Activated gamma-delta T cell treated with Interleukin-2 at 50 U/mL for 16 hours (primary cell): ENCODE measurements at regions not wholly inside any gene's neighbourhood (a gene's known extent, or its start where the extent isn't known, plus 50 kb on each side); places are given as distances from the start of the nearest gene placed in this dataset.

Source experiments
- DNase-seq: peaks from one replicate; pipeline ENCODE4 v3.0.0-alpha.2; 2020

DNA sequence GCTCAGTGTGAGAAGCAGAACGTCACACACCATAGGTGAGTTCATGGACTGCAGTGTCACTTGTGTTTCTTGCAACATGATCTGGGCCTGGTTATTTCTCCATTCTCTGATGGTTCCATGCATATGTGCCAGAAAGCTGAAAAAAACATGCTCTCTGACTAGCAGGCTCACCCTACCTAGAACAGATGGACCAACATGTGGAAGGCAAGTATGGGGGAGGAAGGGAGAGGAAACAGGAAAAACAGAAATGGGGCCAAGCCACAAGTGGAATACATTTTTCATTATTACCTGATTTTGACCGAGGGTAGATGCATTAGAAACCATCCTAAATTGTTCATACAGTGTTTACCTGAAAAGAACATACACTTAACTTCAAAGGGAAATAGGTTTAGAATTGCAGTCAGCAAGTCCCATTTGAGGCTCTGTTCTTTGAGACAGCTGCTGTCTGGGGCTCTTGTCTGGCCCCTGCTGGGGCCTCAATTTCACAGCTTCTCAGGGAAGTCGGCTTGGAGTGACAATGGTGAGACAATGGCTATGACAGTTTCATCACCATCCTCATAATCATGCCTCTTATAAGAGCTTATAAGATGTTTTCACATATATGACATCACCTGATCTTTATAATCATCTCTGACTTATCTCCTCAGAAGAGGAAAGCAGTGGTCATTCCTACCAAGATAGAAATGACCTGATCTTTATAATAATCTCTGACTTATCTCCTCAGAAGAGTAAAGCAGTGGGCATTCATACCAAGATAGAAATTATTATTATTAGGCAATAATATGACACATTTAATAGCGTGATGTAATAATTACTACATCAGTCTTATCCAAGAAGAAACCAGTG, 327.3 kb downstream of the SIPA1L2 start:
- DNase-seq: no peak

DNA sequence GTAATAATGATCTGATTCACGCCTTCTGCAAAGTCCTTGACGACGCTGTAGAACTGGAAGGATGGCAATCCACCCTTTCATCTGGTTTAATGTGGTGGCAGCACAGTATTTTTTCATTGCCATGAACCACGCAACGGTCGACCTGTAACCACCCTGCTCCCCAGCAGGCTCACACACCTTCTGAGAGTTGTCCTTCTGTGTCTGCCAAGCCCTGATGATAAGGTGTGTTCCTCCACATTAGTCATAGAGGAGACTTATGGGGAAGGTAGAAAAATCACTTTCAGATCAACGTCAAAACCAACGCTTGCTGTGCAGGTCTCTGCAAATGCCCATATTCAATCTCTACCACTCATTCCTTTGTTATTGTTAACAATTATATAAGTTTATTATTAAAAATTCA, 328.7 kb downstream of the SIPA1L2 start:
- no peak for DNase-seq

DNA sequence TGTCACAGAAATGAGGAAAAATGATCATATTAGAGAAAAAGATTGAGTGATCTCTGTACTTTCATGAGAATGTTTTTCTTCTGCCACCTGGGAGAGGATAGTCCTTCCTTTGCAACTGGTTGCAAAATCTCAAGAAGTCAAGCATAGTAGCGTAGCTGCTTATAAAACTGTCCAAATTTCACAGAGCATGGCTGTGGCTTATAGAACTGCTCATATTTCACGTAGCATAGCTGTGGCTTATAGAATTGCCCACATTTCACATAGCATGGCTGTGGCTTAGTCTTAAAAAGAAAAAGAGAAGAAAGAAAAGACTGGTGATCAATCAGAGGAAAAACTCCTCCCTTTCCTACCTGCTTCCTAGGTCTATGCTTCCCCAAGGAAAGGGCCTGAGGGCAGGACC, 329.5 kb downstream of the SIPA1L2 start:
- DNase-seq: no peak

DNA sequence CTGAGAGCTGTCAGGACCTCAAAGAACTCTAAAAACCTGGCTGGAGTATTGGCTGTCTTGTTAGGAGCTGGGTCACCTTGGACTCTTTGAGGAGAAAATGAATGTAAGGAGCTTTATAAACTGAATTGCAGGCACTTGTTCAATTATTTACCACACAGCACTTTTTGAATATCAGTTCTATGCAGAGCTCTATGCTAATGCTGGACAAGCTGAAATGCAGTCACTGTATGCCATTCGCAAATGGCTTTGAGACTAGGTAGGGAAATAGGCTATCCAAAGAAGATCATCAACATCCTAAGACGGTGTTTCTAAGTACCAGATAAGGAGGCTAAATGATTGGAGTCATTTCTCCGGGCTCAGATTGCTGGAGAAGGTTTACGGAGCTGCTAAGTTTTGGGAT, 333.5 kb downstream of the SIPA1L2 start:
- DNase-seq: no peak

DNA sequence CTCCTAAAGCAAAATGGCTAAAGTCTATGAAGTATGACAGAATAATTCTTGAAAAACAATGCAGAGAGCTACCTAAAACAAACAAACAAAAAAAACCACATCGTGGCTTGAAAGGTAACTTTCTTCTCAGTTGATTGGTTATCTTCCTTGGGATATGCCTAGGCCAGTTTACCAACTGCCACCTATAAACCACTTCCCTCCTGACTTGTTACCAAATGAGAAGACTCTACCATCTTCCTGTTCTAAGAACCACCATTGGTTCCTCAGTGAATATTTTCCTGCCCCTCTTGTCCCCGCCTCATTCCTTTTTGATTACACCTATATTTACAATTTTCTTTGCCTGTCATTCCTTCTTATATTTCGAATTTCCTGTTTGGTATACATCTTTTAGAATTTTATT, 336.6 kb downstream of the SIPA1L2 start:
- DNase-seq: no peak

DNA sequence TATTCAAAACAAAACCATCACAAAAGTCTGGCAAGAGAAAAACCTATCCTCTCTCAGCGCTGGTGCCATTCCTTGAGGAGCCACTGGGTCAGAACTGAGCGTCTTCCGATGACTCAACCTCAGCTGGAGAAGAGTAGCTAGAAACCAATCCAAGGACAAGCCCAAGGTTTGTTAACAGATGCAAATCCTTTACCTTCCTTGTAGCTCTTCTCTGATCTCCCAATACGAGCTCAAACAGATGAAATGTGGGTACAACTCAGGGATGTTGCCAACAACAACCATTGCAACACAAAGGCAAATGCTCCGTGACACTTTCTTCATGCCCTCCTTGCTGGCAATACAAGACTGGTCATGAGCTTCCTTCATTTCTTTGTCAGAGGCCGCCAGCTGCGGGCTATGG, 337.1 kb downstream of the SIPA1L2 start:
- DNase-seq: no peak

DNA sequence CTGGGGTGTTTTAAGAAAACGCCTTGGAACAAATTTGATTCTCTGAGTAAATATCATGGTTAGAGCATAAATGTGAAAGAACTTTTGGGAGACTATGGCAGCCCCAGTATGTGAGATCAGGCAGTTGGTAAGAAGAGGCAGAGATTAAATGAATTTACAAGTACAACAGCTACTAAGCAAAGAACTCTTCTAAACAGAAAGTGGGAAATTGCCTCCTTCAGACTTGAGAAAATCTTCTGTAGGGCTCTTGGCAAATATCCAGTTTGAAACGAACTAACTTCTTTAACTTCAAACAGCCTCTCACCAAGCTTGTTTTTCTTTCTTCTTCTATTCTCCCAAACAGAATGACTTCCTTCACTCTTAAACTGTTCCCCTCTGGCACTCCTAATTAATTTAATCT, 337.7 kb downstream of the SIPA1L2 start:
- no peak for DNase-seq

DNA sequence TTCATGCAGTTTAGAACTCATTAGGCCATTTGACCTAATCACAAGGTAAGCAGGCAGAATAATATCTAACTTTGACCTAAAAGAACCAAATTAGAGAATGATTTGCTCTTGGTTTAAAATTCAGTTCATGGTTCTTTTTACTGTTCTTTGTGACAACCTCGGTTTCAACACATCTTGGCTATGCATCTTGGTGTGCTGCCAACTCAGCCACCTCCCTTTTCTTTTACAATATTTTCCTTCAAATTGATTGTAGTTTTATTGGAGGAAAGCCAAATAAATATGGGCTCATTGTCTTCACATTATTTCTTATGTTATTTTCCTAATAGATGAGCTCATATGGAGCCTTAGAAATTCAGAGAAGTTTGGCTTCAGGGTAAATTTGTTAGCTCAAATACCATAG, 338.3 kb downstream of the SIPA1L2 start:
- no peak for DNase-seq

DNA sequence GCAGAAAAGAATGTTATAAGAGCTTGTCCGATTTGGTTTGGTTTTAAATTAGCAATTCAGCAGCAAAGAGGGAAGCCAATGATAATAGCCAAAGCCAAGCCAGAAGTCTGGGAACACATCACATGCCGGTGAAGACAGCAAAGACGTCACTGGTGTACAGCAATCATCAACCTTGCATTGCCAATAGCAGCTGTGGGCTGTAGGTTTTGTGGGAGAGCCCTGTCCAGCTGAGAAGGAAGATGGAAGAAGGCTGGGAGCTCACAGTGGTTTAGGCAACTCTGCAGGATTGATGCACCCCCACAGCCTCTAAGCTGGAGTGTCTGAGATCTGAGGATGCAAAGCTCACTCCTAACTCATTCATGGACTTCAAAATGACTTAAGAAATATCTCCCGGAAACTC, 338.7 kb downstream of the SIPA1L2 start:
- no peak for DNase-seq

DNA sequence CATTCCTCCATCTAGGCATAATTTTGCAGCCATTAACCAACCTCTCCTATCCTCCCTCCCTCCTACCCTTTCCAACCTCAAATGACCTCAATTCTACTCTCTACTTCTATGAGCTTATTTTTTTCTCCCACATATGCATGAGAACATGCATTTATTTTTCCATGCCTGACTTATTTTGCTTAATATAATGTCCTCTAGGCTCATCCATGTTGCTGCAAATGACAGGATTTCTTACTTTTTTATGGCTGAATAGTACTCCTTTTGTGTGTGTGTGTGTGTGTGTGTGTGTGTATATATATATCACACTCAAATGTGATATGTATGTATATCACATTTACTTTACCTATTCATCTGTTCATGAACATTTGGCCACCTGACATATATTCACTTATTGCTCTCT, 339.4 kb downstream of the SIPA1L2 start:
- no peak for DNase-seq

DNA sequence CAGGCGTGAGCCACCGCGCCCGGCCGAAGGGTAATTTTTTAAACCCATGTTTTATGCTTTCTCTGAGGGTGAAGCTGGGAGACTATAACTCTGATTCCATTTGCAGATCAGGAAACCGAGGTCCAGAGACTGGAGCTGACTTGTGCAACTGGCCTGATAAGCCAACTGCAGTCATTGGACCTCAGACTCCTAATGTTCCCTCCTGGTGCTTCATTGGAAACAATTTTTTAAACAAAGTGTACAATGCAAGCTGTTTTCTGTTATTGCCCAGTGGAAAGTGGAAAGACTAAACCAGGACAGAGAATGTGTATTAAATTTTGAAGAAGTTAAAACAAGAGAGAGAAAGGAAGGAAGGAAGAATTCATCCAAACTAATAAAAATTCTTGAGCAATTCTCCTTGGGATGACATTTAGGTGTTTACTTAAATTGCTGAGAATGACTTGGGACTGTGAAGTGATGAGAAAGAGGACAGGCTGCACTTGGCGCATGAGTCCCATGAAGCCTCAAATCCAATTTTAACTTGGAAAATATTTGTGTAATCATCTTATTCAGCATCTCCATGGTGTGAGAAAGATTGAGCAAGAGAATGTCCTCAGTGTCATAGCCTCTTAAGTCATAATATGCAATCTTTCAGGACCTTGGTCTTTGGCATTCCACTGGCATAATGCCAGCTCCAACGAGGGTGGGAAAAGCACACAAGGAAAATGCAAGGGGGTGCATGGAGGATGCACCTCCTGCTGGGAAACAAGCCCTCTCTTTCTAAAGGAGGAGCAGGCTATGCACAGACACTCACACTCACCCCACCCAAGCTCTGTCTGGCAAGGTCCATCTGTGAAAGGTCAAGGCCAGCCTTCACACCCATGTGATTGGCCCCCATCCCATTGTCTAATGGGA, 342.0 kb downstream of the SIPA1L2 start:
- no peak for DNase-seq

DNA sequence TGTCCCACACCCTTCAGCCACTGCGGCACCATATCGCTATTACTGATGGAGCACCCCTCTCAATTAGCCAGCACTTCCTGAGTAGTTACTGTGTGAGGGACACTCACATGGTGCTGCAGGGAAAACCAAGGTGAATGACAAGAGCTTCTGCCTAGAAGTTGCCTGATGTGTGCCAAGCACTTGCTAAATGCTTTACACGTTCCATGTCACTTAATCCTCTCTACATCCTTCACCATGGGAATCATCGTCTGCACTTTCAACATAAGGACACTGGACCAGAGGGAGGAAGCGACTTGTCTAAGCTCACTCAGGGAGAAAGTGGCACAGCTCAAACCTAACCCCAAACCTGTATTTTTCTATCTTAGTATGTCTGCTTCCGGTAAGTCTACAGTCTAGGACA, 344.8 kb downstream of the SIPA1L2 start:
- DNase-seq: no peak

DNA sequence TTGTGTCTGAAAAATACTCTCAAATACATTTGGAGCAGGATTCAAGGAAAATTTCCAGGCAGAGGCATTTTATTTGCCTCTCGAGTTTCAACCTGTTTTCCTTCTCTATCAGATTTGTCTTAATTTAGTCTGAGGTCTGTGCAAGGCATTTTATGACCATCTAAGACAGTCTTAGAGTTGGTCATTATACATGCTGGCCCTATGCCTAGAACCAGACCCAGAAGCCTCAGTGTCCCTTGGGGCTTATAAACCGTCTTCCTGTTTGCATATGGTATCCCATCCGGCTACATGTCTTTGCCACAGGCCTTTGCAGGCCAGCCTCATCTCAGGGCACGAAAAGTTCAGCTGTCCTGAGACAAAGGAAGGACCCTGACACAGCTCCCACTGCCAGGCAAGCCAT, 346.1 kb downstream of the SIPA1L2 start:
- no peak for DNase-seq

DNA sequence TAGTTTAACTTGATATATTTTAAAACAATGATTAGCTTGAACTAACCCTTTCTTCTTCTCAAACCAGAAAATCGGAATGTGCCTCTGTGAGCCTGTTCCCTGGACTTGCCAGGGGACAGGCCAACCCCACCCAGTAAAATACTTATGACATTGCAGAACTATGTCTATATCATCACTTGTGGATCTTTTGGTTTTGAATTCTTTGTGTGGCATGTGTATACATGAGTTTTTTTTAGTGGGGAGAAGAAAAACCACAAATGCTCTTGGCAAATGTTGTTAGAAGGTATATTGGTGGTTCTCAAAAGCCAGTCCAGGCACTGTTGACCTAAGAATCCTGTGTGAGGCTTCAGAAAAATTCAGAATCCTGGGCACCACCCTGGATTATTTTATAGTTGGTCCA, 347.4 kb downstream of the SIPA1L2 start:
- no peak for DNase-seq

DNA sequence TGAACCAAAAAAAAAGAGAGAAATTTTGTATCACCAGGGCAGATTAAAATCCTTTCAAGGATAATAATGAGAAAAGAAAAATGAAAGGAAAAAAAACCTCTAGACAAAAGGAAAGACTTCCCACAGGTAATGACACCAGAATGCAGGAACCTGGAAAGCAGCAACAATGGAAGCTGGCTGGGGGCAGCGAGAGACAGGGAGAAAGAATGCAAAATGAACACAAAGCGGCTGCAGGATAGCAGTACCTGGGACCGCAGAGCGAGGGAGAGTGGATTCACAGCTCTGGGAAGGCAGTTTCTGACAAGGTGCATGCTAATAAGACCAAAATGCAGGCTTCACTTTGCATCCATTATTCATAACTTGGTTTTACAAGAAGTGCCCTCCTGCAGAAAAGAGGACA, 349.0 kb downstream of the SIPA1L2 start:
- DNase-seq: no peak

DNA sequence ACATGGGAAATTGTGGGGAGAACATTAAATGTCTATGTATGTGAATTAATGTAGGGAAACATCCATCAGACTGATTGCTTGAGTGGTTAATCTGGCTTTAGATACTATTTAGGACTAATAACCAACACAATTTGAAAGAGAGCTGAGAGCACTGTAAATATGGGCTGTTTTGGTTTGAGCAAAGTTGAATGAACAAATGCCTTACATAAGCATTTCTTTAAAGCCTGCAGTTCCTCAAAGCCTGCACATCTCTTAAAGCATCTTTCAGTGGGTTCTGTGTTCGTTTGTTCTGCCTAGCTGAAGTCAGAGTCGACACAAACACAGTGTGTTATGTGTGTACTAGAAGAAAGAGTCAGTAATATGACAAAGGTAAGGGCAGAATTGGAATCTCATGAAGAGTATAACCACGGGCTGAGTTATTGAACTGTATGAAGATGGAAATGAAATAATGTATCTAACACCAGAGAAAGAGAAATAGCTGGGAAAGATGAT, 350.0 kb downstream of the SIPA1L2 start:
- no peak for DNase-seq

DNA sequence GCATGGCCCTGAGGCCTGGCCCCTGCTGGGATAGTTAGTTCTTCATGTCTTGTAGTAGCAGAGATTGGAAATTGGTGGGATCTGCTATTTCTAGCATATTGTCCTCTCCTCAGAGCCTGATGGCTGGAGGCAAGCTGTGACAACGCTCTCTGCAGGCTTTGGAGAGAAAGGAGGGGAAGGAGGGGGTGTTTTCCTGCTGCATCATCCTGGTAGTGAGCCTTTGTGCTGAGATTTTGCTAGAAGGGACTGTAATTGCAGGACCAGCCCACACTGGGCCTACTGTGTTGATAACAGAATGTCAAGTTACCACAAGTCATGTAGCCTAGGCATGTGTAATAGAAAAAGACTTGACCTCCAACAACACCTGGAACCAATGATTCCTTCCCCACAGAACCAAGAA, 351.0 kb downstream of the SIPA1L2 start:
- no peak for DNase-seq

DNA sequence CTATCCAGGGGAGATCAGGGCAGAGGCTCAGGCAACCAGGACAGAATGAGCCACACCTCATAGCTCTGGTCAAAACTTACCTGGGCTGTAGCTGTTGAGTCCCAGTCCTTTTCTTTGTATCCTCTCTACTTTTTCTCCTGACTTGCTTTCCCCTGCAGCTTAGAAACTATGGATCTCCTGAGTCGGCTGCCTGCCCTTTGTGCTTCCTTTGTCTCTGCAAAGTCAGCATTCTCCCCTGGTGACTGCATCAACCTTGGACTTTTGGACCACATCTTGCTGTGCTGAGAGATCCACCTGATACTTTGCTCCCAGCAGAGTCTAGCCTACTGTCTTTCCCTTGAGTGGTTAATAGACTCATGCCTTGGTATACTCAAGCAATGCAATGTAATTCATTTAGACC, 353.3 kb downstream of the SIPA1L2 start:
- no peak for DNase-seq

DNA sequence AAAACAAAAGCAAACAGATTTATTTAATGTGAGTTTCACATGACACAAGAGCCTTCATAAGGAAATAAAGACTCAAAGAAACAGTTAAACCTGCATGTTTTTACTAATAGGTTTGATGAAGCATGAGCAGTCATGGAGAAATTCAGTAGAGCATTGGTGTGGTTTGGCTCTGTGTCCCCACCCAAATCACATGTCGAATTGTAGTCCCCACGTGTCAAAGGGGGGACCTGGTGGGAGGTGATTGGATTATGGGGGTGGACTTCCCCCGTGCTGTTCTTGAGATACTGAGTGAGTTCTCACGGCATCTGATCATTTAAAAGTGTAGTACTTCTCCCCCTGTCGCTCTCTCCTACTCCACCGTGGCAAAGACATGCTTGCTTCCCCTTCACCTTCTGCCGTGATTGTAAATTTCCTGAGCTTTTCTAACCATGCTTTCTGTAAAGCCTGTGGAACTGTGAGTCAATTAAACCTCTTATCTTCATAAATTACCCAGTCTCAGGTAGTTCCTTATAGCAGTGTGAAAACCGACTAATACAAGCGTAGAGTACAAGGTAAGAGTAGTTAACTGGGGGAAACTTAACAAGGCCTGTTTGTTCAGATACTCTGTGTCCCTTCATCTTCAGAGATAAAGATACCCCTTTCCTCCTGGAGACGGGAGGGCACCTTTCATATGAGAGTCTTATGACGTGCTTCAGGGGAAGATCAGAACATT, 354.8 kb downstream of the SIPA1L2 start:
- DNase-seq: no peak

DNA sequence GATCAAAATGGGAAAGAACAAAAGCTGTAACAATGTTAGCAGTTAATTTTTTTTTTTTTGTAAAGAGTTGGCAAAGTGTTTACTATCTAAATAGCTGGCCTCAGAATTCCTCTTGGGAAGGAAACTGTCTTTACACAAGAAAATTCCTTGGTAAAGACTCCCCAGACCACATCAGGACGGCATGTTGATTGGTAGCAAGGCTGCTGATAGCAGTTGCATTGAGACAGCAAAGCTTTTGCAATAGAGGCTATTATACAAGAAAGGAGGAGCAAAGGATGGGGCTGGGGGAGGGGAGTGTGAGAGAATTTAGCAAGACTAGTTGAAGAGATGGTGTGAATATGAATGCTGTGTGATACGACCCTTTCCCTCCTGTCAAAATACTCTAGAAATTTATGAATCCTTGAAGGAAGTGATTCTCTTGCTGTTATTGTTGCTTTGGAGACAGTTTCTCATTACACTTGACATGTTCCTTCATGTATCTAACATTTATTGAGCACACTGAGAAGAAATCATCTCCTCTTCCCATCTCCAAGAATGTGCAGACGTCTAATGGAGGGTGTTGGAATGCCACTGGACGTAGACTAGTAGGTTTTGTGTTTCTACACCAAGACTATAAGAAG, 355.6 kb downstream of the SIPA1L2 start:
- DNase-seq: no peak

DNA sequence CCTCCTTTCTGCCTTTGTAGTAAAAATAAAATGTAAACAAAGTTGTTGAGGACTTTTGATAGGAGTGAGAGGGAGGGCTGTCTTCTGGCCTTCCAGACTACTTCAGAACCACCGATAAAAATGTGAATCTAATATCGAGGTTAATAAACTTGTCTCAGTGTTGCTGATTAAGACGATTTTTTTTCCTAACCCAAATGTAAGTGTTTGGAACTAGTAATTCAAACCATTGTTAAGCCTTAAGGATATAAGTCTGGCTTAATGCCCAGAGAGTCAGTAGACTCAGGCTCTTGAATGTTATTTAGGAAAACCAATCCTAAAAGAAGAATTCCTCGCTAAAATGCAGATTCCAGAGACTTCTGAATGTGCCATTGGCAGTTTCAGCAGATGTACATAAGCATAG, 356.9 kb downstream of the SIPA1L2 start:
- no peak for DNase-seq

DNA sequence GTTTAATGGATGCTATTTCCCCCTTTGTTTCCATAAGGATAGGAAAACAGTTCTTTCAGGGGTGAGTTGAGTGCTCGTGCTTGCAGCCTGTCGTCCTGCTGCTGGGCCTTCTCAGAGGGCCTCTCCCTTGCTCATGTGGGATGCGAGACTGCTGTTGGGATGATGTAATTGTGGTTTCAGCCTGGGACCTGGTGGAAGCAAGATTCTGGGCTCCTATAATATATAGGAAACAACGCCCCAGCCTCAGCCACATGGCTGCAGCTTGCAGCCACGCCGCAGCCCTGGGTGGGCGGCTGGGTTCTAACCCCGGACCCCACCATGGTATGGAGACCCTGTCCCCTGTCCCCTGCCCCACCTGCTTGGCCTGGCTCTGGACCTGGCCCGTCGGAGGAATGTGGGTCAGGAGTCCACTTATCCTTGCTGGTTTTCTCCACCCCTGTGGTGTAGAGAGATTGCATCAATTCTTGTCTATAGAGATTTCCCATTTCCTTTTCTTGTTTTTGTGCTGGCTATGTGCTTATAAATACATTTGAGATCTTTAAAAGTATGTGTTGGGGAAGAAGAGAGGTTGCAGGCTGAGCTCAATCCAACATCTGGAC, 357.8 kb downstream of the SIPA1L2 start:
- DNase-seq: no peak

DNA sequence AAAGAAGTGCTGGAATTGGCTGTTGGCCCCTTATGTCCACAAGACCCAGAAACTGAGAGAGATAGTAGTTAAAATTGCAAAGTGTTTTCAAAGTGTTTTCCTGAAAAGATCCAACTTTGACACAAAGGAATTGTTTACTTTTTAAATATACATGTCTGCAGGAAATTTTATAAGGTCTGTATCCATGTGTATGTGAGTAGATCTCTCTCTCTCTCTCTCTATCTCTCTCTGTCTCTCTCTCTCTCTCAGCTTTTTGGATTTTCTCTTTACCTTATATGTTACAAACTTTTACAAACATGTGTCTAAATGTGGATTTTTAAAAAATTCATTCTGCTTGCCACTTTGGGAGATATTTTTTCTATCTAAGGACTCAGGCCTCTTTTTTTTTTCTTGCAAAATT, 358.6 kb downstream of the SIPA1L2 start:
- DNase-seq: no peak
